Stimulated activated CD4-positive, alpha-beta T cell treated with anti-CD3 and anti-CD28 coated beads, Interleukin-15, amount 100 ng/mL, for 48 hours (primary cell): ENCODE measurements at regions not wholly inside any gene's neighbourhood (a gene's known extent, or its start where the extent isn't known, plus 50 kb on each side); places are given as distances from the start of the nearest gene placed in this dataset.

Experiments used
- DNase-seq, 2 donors: peaks; one replicate each; pipeline ENCODE4 v3.0.0-alpha.2; 2020; ENCODE audit warnings: low read depth in 2 of 2

GRCh38 chr6:104095661-104096416 lies 763.9 kb downstream of the HACE1 start:
- DNase-seq = no peak

- DNase-seq = no peak
Measured at GRCh38 chr6:104087765-104088164, 772.0 kb downstream of the HACE1 start.

- no peak for DNase-seq
Measured at GRCh38 chr6:104068281-104068680, 791.4 kb downstream of the HACE1 start.

- no peak for DNase-seq
Measured at GRCh38 chr6:104064876-104065275, 794.8 kb downstream of the HACE1 start.

- no peak for DNase-seq
Measured at GRCh38 chr6:104050455-104050854, 809.3 kb downstream of the HACE1 start.

- no peak for DNase-seq
Measured at GRCh38 chr6:104046426-104046825, 813.3 kb downstream of the HACE1 start.

- DNase-seq = no peak
Measured at GRCh38 chr6:104031346-104031745, 828.4 kb downstream of the HACE1 start.

GRCh38 chr6:104022126-104022525 lies 837.6 kb downstream of the HACE1 start:
- no peak for DNase-seq

GRCh38 chr6:104019075-104019753 lies 840.5 kb downstream of the HACE1 start:
- DNase-seq = no peak

- DNase-seq = no peak
Measured at GRCh38 chr6:104017410-104018381, 842.0 kb downstream of the HACE1 start.

GRCh38 chr6:104014163-104014959 lies 845.4 kb downstream of the HACE1 start:
- DNase-seq = no peak

GRCh38 chr6:104013312-104013971 lies 846.3 kb downstream of the HACE1 start:
- no peak for DNase-seq

GRCh38 chr6:104010897-104011296 lies 848.8 kb downstream of the HACE1 start:
- no peak for DNase-seq

- no peak for DNase-seq
Measured at GRCh38 chr6:104003803-104004516, 855.8 kb downstream of the HACE1 start.

GRCh38 chr6:103995571-103995970 lies 864.1 kb downstream of the HACE1 start:
- DNase-seq = no peak

GRCh38 chr6:103983860-103984259 lies 875.9 kb downstream of the HACE1 start:
- no peak for DNase-seq

- DNase-seq = no peak
Measured at GRCh38 chr6:103983011-103983410, 876.7 kb downstream of the HACE1 start.

- no peak for DNase-seq
Measured at GRCh38 chr6:103982574-103982973, 877.1 kb downstream of the HACE1 start.

GRCh38 chr6:103979308-103979707 lies 880.4 kb downstream of the HACE1 start:
- DNase-seq = no peak

GRCh38 chr6:103937389-103937788 lies 922.3 kb downstream of the HACE1 start:
- no peak for DNase-seq
